H1 (cell line): ENCODE measurements at regions not wholly inside any gene's neighbourhood (a gene's known extent, or its start where the extent isn't known, plus 50 kb on each side); places are given as distances from the start of the nearest gene placed in this dataset.

Source experiments
- CTCF ChIA-PET: fragments of 300-600 bp; sonication (Branson Sonifier 250); formaldehyde crosslinking; loops from one replicate; lab custom pipeline; 2021; ENCODE audit not compliant: partially characterized antibody; lab: Charles Lee
- POLR2A ChIA-PET: fragments of 300-600 bp; sonication (Branson Sonifier 250); formaldehyde crosslinking; loops from one replicate; lab custom pipeline; 2021; ENCODE audit warnings: inconsistent platforms; ENCODE audit not compliant: partially characterized antibody; lab: Charles Lee
- DNase-seq, 2 experiments: peaks; one replicate each; pipeline versions ENCODE4 v3.0.0 to v3.0.0-alpha.2; 2010 to 2022; ENCODE audit warnings: low spot score in 2 of 2, low read depth in 1 of 2, mixed read lengths in 1 of 2
- FAIRE-seq: peaks from 2 replicates; lab custom pipeline; 2011; peaks lifted over from hg19 to GRCh38; lab: Jason Lieb, UNC
- H2AFZ ChIP-seq: 2 replicates; pipeline ENCODE4 v1.8.1; 2012; ENCODE audit warnings: low read length, inconsistent platforms
- H2AK5ac ChIP-seq: 2 replicates; pipeline ENCODE4 v1.6.1; 2013; ENCODE audit warnings: low read depth, low read length
- H2BK120ac ChIP-seq: replicated peaks from 2 replicates; pipeline ENCODE3; 2013; ENCODE audit warnings: low read depth, low read length, inconsistent platforms
- H2BK12ac ChIP-seq: 2 replicates; pipeline ENCODE4 v1.6.1; 2013; ENCODE audit warnings: low read depth, low read length
- H2BK15ac ChIP-seq: 2 replicates; pipeline ENCODE4 v1.6.1; 2013; ENCODE audit warnings: low read length
- H2BK20ac ChIP-seq: 2 replicates; pipeline ENCODE4 v1.6.1; 2013; ENCODE audit warnings: low read length
- H2BK5ac ChIP-seq: 2 replicates; pipeline ENCODE4 v1.6.1; 2013; ENCODE audit warnings: low read depth, low read length
- H3K14ac ChIP-seq: 2 replicates; pipeline ENCODE4 v1.6.1; 2013; ENCODE audit warnings: inconsistent platforms; ENCODE audit not compliant: insufficient read length
- H3K18ac ChIP-seq: 2 replicates; pipeline ENCODE4 v1.6.1; 2013; ENCODE audit warnings: low read length; ENCODE audit errors: extremely low read depth
- H3K23ac ChIP-seq: 2 replicates; pipeline ENCODE4 v1.6.1; 2013; ENCODE audit warnings: inconsistent platforms; ENCODE audit not compliant: insufficient read length
- H3K23me2 ChIP-seq: 2 replicates; pipeline ENCODE4 v1.6.1; 2013; ENCODE audit warnings: low read depth, low read length
- H3K27ac ChIP-seq: 2 replicates; pipeline ENCODE4 v1.6.1; 2011; ENCODE audit warnings: low read depth, low read length, inconsistent platforms
- H3K27me3 ChIP-seq, 4 experiments: replicated peaks in 1 of 4; 1 replicate in 1 of 4; 2 replicates in 3 of 4; pipeline versions ENCODE4 v1.6.1 to v1.8.1; 2011 to 2013; ENCODE audit warnings: low read length in 3 of 4, mild to moderate bottlenecking in 3 of 4, inconsistent platforms in 2 of 4, mixed read lengths in 2 of 4, moderate library complexity in 1 of 4; ENCODE audit not compliant: control insufficient read depth in 3 of 4, insufficient read depth in 3 of 4; ENCODE audit errors: extremely low read depth in 1 of 4
- H3K36me3 ChIP-seq, 4 experiments: 2 replicates each; pipeline versions ENCODE4 v1.6.1 to v1.8.1; 2011 to 2013; ENCODE audit warnings: mild to moderate bottlenecking in 4 of 4, low read length in 3 of 4, moderate library complexity in 2 of 4, control low read depth in 1 of 4, inconsistent platforms in 1 of 4; ENCODE audit not compliant: insufficient read depth in 4 of 4, control insufficient read depth in 2 of 4
- H3K4ac ChIP-seq: replicated peaks from 2 replicates; pipeline ENCODE3; 2013; ENCODE audit warnings: low read length, low read depth, mixed read lengths, inconsistent platforms; ENCODE audit not compliant: insufficient read length
- H3K4me1 ChIP-seq, 4 experiments: replicated peaks in 1 of 4; 1 replicate in 1 of 4; 2 replicates in 3 of 4; pipeline versions ENCODE4 v1.6.1 to v1.8.1; 2011 to 2013; ENCODE audit warnings: low read length in 3 of 4, inconsistent platforms in 2 of 4, mixed read lengths in 1 of 4; ENCODE audit not compliant: insufficient read depth in 4 of 4, control insufficient read depth in 3 of 4
- H3K4me2 ChIP-seq, 2 experiments: 2 replicates each; pipeline versions ENCODE4 v1.6.1 to v1.8.1; 2011 to 2013; ENCODE audit warnings: low read depth in 2 of 2, low read length in 2 of 2, control low read depth in 1 of 2, inconsistent platforms in 1 of 2, mild to moderate bottlenecking in 1 of 2; ENCODE audit not compliant: insufficient read depth in 1 of 2
- H3K4me3 ChIP-seq, 4 experiments: fragments of 200-600, 300-600 bp in 1 of 4; sonication (generic), shearing (Covaris generic), sonication (Bioruptor Twin) in 1 of 4; 2 replicates each; pipeline versions ENCODE4 v1.5.1 to v1.8.1; 2011 to 2016; ENCODE audit warnings: low read length in 4 of 4, low read depth in 3 of 4, control low read depth in 2 of 4, inconsistent platforms in 2 of 4, mild to moderate bottlenecking in 2 of 4, mixed read lengths in 1 of 4, moderate library complexity in 1 of 4; ENCODE audit not compliant: insufficient read depth in 2 of 4; ENCODE audit errors: extremely low read depth in 1 of 4
- H3K56ac ChIP-seq: replicated peaks from 2 replicates; pipeline ENCODE3; 2013; ENCODE audit warnings: low read depth, mild to moderate bottlenecking, mixed read lengths, low read length, inconsistent platforms; ENCODE audit not compliant: insufficient read length
- H3K79me1 ChIP-seq: 2 replicates; pipeline ENCODE4 v1.6.1; 2013; ENCODE audit warnings: low read depth, low read length, control low read depth
- H3K79me2 ChIP-seq, 2 experiments: 2 replicates each; pipeline versions ENCODE4 v1.6.1 to v1.8.1; 2012 to 2013; ENCODE audit warnings: low read length in 2 of 2, mild to moderate bottlenecking in 2 of 2, inconsistent platforms in 1 of 2; ENCODE audit not compliant: insufficient read depth in 2 of 2, control insufficient read depth in 1 of 2
- H3K9ac ChIP-seq, 4 experiments: replicated peaks in 1 of 4; 1 replicate in 1 of 4; 2 replicates in 3 of 4; pipeline versions ENCODE4 v1.6.1 to v1.8.1; 2011 to 2013; ENCODE audit warnings: low read depth in 3 of 4, low read length in 3 of 4, control low read depth in 2 of 4, mild to moderate bottlenecking in 2 of 4, moderate library complexity in 2 of 4, inconsistent platforms in 1 of 4; ENCODE audit errors: extremely low read depth in 1 of 4
- H3K9me3 ChIP-seq, 2 experiments: 2 replicates each; pipeline versions ENCODE4 v1.6.1 to v1.8.1; 2012 to 2013; ENCODE audit warnings: mild to moderate bottlenecking in 2 of 2, moderate library complexity in 2 of 2, control low read depth in 1 of 2, inconsistent platforms in 1 of 2, low read depth in 1 of 2, low read length in 1 of 2, mixed read lengths in 1 of 2; ENCODE audit not compliant: insufficient read depth in 2 of 2
- H4K20me1 ChIP-seq, 2 experiments: replicated peaks in 1 of 2; 2 replicates each; pipeline versions ENCODE3 to v1.8.1; 2011 to 2013; ENCODE audit warnings: inconsistent platforms in 2 of 2, low read length in 2 of 2, mild to moderate bottlenecking in 1 of 2; ENCODE audit not compliant: insufficient read depth in 2 of 2, control insufficient read depth in 1 of 2
- H4K5ac ChIP-seq: 2 replicates; pipeline ENCODE4 v1.6.1; 2013; ENCODE audit warnings: low read length, low read depth, mixed read lengths, inconsistent platforms; ENCODE audit not compliant: insufficient read length
- H4K8ac ChIP-seq: 2 replicates; pipeline ENCODE4 v1.8.0; 2013; ENCODE audit warnings: mild to moderate bottlenecking, moderate library complexity, low read length, inconsistent platforms; ENCODE audit not compliant: insufficient read depth; ENCODE audit errors: extremely low read depth
- H4K91ac ChIP-seq: replicated peaks from 2 replicates; pipeline ENCODE3; 2013; ENCODE audit warnings: low read length, mixed read lengths, inconsistent platforms; ENCODE audit not compliant: insufficient read length
- CHD1 ChIP-seq: IDR thresholded peaks from 2 replicates; pipeline ENCODE4 v1.6.1; 2012; ENCODE audit warnings: low read depth, low read length, improper control_type of control experiment
- GABPA ChIP-seq: IDR thresholded peaks from 2 replicates; pipeline ENCODE4 v1.6.1; 2011; ENCODE audit warnings: mild to moderate bottlenecking, low read length, moderate library complexity, borderline replicate concordance; ENCODE audit not compliant: insufficient read depth
- SRF ChIP-seq: IDR thresholded peaks from 2 replicates; pipeline ENCODE4 v1.6.1; 2011; ENCODE audit warnings: mild to moderate bottlenecking, low read depth, low read length, moderate library complexity
- TCF12 ChIP-seq: IDR thresholded peaks from 2 replicates; pipeline ENCODE4 v1.6.1; 2011; ENCODE audit warnings: low read depth, mild to moderate bottlenecking, low read length
- TEAD4 ChIP-seq: IDR thresholded peaks from 2 replicates; pipeline ENCODE4 v1.6.1; 2012; ENCODE audit warnings: low read depth, low read length, inconsistent platforms, mixed read lengths
- USF2 ChIP-seq: IDR thresholded peaks from 2 replicates; pipeline ENCODE4 v1.6.1; 2011; ENCODE audit warnings: low read length, improper control_type of control experiment
- WGBS, 2 experiments: shearing (Covaris generic) in 1 of 2; methylation state at CpG; one replicate each; pipeline versions ENCODE4 v1.1.6 to v1.1.7; 2013 to 2015; ENCODE audit warnings: low lambda C conversion rate in 2 of 2, mixed read lengths in 2 of 2, inconsistent platforms in 1 of 2, low coverage in 1 of 2, missing lambda C conversion rate in 1 of 2; ENCODE audit not compliant: insufficient replicate concordance in 2 of 2, insufficient coverage in 1 of 2, insufficient read length in 1 of 2; ENCODE audit errors: extremely low coverage in 1 of 2, missing lambda C conversion rate in 1 of 2; 5-methylcytosine and 5-hydroxymethylcytosine counted together

- Histone ChIP-seq H3K27me3 (no peaks in the 10 kb centered on the region), H2BK15ac (no peak overlapping the region), H2BK5ac (no peak overlapping the region), H3K79me1 (no peaks in the 10 kb centered on the region), H3K36me3 (no peaks in the 10 kb centered on the region), H3K4me2 (no peak overlapping the region), H4K91ac (no peak overlapping the region), H3K56ac (no peak overlapping the region), H3K23ac (no peak overlapping the region), H2BK12ac (no peak overlapping the region), H2AK5ac (no peak overlapping the region), H3K23me2 (no peaks in the 10 kb centered on the region), H3K4ac (no peak overlapping the region), H3K9me3 (no peaks in the 10 kb centered on the region), H3K4me3 (no peak overlapping the region), H3K14ac (no peak overlapping the region), H4K20me1 (no peaks in the 10 kb centered on the region), H4K8ac (no peak overlapping the region), H4K5ac (no peak overlapping the region), H2AFZ (no peak overlapping the region), H3K4me1 (no peaks in the 10 kb centered on the region), H3K9ac (no peak overlapping the region), H3K79me2 (no peaks in the 10 kb centered on the region), H3K27ac (no peak overlapping the region), H2BK120ac (no peak overlapping the region), H2BK20ac (no peak overlapping the region), H3K18ac (no peak overlapping the region)
- 98% methylated on average over 3 of the region's 3 CpGs; no CpG with 5 or more reads in 1 of the 2 experiments for WGBS, 2 experiments
- TF ChIP-seq TCF12 (no peak), GABPA (no peak), USF2 (no peak), SRF (no peak), CHD1 (no peak), TEAD4 (no peak)
- ChIA-PET POLR2A (no interaction called here), CTCF (no interaction called here)
- FAIRE-seq (no peak), DNase-seq (no peak)
These were observed 1088.9 kb upstream of the GYPC start for GRCh38 chr2:125567100-125567499.
